GM19324 (cell line): ENCODE measurements at regions not wholly inside any gene's neighbourhood (a gene's known extent, or its start where the extent isn't known, plus 50 kb on each side); places are given as distances from the start of the nearest gene placed in this dataset.

Experiments
- ATAC-seq: cut with Tn5 transposase; IDR thresholded peaks from one replicate; pipeline ENCODE4 v1.9.1; 2021; ENCODE audit warnings: mild to moderate bottlenecking, moderate library complexity; ENCODE audit not compliant: unreplicated experiment, low FRiP score

GRCh38 chr16:50888486-50889261, 146.8 kb downstream of the CYLD start:
- no peak for ATAC-seq

DNA sequence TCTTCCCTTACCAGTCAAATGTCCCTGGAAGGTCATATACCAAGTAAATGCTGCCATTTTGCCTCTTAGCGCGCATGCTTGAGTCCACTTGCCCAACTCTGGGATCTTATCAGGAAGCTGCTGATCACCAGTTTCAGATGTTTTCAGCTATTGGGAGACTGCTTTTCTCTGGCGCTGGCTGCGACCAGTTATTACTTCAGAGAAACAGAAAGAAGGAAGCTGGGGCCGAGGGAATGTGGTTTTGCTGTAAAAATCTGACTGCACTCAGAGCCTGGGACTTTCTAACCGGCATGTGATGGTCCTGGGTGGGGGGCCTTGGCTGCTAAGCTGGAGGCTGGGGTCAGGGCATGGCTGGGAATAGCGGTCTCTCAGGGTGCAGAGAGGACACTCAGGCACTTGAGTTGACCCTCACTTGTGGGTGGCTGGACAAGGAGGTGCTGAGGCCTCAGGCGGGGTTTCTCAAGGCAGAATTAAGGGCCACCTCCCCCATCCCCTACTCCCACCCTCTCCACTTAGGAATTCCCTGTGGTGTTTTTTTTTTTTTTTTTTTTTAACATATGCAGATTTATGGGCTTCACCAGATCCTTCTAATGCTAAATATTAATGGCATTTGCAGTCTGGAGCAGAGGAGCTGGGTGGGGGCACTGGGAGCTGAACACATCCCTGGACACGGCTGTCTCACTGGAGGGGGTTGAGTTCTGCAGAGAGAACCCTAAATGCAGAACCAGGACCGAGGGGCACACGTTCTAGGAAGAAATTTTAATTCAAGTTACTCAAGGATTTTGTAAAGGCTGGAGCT, 145.8 kb downstream of the CYLD start:
- no peak for ATAC-seq

- no peak for ATAC-seq
Measured at GRCh38 chr16:50884066-50884860, 142.4 kb downstream of the CYLD start.

DNA sequence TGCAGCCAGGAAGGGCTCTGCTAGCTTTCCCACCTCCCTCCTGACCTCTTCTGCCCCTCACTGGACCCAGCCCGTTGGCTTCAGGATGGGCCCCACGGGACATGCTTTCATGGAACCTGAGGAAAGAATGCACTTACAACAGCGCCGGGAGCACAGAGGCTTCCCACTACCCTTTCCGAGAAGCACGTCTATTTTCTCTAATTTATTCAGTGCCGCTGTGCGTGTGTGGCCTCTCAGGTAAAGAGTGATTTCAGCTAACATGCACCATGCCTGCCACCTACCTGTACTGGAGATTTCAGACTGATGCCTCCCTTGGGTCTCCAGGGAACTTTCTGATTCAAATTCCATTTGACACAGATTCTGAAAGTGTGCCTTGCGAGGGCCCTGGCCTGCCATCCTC, 140.1 kb downstream of the CYLD start:
- no peak for ATAC-seq

GRCh38 chr16:50881331-50881830, 139.5 kb downstream of the CYLD start:
- no peak for ATAC-seq

- no peak for ATAC-seq
Measured at GRCh38 chr16:50880926-50881325, 139.0 kb downstream of the CYLD start.

- no peak for ATAC-seq
Measured at GRCh38 chr16:50879873-50880695, 138.2 kb downstream of the CYLD start.

DNA sequence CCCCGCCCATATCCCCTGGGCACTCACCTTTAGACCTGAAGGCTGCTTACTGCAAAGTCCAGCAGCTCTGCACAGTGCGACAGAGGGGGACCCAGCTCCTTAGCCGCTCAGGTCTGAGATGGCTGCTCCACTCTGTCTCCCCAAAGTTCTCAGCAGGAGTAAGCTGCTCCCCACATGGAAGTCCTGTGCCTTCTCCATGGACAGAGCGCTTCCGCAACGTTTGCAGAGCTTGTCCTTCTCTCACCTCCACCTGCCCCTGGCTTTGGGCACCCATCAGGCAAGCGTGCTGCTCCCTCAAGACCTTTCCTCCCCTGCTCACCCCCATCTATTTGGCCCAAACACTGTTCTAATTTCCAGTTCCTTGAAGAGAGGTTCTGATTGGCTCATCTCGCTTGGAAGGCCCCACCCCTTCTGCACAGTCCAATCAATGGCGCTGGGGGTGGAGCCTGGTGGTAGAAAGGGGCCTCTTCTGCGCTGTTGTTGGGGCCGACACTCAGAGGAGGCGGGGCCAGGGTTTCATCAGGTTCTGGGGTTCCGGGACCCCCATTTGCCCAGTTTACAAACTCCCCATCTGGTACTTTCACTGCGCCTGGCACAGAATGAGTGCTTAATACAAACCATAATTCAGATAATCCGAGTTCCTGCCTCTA, 137.2 kb downstream of the CYLD start:
- ATAC-seq, result no peak

DNA sequence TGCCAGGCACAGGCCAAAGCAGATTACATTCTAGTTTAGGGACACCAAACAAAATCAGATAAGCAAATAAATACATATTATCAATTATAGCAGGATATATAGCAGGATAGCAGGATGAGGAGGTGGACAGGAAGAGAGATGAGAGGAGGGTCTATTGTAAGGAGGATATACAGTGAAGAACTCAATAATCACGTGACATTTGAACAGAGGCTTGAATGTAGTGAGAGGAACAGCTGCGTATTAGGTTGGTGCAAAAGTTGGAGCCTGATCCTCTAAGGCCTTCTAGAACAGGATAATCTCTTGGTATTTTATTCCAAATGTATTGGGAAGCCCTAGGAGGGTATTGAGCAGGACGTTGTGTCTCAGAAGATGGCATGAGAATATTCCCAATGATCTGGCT, 136.7 kb downstream of the CYLD start:
- ATAC-seq, result no peak

- ATAC-seq, result no peak
Measured at GRCh38 chr16:50876263-50876662, 134.4 kb downstream of the CYLD start.

GRCh38 chr16:50868577-50868976, 126.7 kb downstream of the CYLD start:
- ATAC-seq, result no peak

GRCh38 chr16:50866806-50867205, 124.9 kb downstream of the CYLD start:
- ATAC-seq, result no peak

DNA sequence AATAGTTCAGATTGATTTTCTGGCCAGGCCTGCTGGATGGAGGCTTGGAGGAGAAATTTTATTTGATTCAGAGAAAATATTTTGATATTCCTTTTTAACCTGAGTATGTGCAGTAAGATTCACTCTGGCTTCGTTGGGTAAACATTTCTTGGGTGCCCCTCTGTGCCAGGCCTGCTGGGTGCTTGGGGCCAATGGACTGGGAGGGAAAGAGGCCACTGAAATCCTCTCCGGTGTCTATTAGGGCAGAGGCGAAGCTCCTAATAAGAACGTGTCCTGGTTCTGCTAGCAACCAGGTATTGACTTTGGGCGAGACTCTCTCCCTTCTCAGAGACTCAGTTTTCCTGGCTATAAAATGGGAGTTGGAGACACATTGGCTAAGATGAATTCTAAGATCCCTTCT, 122.5 kb downstream of the CYLD start:
- no peak for ATAC-seq

DNA sequence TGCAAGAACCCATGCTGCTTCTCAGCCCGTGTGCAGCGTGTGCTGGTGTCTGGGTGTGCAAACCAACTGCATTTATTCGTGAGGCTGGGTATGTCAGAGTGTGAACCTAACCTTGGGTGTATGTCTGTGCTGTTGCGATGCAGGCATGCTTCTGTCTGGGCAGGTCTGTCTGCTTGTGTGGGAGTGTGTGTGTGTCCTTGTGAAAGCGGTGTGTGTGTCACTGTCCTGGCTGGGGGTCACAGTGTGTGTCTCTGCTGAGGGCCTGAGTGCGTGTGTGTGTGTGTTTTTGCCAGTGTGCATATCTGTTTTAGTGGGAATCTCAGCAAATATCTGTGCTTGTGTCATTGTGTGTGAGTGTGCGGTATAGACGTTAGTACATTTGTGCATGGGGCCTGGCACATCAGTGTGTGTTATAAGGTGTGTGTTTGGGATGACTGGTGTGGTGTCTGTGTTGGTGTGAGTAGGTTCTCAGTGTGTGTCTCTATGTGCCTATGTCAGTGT, 121.8 kb downstream of the CYLD start:
- ATAC-seq, result no peak

GRCh38 chr16:50862818-50863643, 121.1 kb downstream of the CYLD start:
- no peak for ATAC-seq

- ATAC-seq, result no peak
Measured at GRCh38 chr16:50861970-50862411, 120.1 kb downstream of the CYLD start.

GRCh38 chr16:50861451-50861850, 119.6 kb downstream of the CYLD start:
- no peak for ATAC-seq

GRCh38 chr16:50859628-50860360, 117.9 kb downstream of the CYLD start:
- ATAC-seq, result no peak
